Tibial artery (tissue), 4 donors: ENCODE measurements at regions not wholly inside any gene's neighbourhood (a gene's known extent, or its start where the extent isn't known, plus 50 kb on each side); places are given as distances from the start of the nearest gene placed in this dataset.
A peak's percentile ranks its signal among the peaks of the same experiment; 100 is the strongest.

Source experiments
- DNase-seq, 2 donors: peaks; one replicate each; pipeline ENCODE4 v3.0.0-alpha.2; 2019
- H3K27ac ChIP-seq, 2 donors: fragments of 200-600 bp; sonication (generic) in 1 of 2; 1 replicate in 1 of 2; 2 replicates in 1 of 2; pipeline ENCODE4 v1.5.1; 2018 to 2019; ENCODE audit warnings: mild to moderate bottlenecking in 1 of 2
- H3K27me3 ChIP-seq, 2 donors: fragments of 200-600 bp; sonication (generic) in 1 of 2; one replicate each; pipeline versions ENCODE4 v1.5.1 to v1.6.0; 2016 to 2019
- H3K36me3 ChIP-seq, 3 donors: fragments of 200-600 bp; sonication (generic) in 2 of 3; one replicate each; pipeline ENCODE4 v1.5.1; 2016 to 2019; ENCODE audit warnings: mild to moderate bottlenecking in 2 of 3
- H3K4me1 ChIP-seq, 4 donors: fragments of 200-600 bp; sonication (generic) in 2 of 4; 1 replicate in 3 of 4; 2 replicates in 1 of 4; pipeline ENCODE4 v1.5.1; 2016 to 2019
- H3K4me3 ChIP-seq, 2 donors: fragments of 200-600 bp; sonication (generic) in 1 of 2; 1 replicate in 1 of 2; 2 replicates in 1 of 2; pipeline ENCODE4 v1.5.1; 2018 to 2019; ENCODE audit warnings: mild to moderate bottlenecking in 2 of 2
- H3K9me3 ChIP-seq, 3 donors: fragments of 200-600 bp; sonication (generic) in 1 of 3; one replicate each; pipeline ENCODE4 v1.5.1; 2016 to 2019
- intact Hi-C: fragments of 100-400 bp; cut with DNase I; formaldehyde crosslinking; loops from one replicate; pipeline ENCODE4 v1.15.0; 2023; ENCODE audit warnings: low total_unique reads
- TF ChIP-seq, protein P1 (sequence below), 2 experiments: fragments of 200-600 bp in 1 of 2; fragments of 450-650 bp in 1 of 2; IDR thresholded peaks; one replicate each; pipeline ENCODE4 v1.5.1; 2017 to 2019; ENCODE audit warnings: antibody characterized with exemption in 2 of 2, mild to moderate bottlenecking in 1 of 2, moderate library complexity in 1 of 2

DNA sequence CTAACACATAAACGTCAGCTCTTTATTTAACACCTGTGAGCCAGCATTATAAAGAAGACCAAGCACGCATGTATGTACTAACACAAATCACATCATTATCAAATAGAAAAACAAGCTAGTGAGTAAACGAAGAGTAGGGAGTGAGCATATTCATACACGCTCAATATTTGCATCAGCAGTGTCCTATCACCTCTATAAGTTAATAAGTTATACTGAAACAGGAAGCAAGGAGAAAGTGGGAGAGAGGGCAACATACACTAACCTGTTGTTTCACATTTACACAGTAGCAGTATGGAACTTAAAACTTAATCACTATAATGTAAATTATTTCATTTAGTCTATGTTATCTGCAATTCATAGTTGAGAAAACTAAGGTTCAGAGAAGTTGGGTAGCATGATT, 321.5 kb upstream of the TANK start:
- Histone ChIP-seq H3K27me3 (no peaks in the 10 kb centered on the region), H3K9me3 (peaks cover 0 to 7% (median 0%) of the 10 kb centered on the region in 3 donors), H3K36me3 (no peaks in the 10 kb centered on the region), H3K4me1 (peaks cover 0 to 7% (median 3%) of the 10 kb centered on the region in 4 donors), H3K4me3 (no peak overlapping the region), H3K27ac (no peak overlapping the region)
- DNase-seq = no peak
- intact Hi-C loops = no loop called here
- TF ChIP-seq, protein P1, sequence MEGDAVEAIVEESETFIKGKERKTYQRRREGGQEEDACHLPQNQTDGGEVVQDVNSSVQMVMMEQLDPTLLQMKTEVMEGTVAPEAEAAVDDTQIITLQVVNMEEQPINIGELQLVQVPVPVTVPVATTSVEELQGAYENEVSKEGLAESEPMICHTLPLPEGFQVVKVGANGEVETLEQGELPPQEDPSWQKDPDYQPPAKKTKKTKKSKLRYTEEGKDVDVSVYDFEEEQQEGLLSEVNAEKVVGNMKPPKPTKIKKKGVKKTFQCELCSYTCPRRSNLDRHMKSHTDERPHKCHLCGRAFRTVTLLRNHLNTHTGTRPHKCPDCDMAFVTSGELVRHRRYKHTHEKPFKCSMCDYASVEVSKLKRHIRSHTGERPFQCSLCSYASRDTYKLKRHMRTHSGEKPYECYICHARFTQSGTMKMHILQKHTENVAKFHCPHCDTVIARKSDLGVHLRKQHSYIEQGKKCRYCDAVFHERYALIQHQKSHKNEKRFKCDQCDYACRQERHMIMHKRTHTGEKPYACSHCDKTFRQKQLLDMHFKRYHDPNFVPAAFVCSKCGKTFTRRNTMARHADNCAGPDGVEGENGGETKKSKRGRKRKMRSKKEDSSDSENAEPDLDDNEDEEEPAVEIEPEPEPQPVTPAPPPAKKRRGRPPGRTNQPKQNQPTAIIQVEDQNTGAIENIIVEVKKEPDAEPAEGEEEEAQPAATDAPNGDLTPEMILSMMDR (IDR thresholded peaks at IDR 0.05) = no peak

DNA sequence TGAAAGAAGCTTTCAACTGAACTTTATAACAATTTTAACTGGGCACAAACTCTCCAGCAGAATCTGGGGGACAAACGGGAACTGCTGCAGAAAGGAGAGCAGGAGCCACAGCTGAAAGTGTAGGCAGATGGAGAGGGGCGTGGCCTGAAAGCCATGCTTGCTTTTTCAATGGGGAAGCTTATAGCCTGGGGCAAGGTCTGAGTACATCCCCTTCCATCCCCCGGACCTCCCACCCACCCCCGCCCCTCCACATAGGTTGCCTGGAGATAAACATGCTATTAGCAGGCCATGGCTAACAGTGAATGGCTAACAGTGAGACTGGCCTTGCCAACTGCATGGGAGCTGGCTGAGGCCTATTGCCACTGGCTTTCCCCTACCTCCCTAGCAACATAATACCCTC, 317.9 kb upstream of the TANK start:
- intact Hi-C loops = no loop called here
- DNase-seq = no peak

DNA sequence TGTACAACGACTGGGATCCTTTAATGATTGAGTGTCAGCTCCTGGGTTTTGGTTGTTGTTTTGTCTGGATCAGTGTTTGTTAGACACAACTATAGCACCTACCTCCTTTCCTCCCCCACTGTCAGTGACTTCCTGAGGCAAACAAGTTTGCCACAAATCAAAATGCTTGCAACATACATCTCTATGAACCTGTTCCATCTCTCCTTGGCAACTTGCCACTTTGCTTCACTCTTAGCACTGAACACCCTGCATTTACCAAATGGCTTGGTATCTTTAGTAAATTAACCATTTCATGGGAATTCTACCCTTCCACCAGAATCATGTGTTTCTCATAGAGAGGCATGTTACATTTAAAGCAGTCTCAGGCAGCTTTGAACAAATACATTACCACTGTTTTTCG, 301.1 kb upstream of the TANK start:
- TF ChIP-seq, protein P1 (IDR thresholded peaks at IDR 0.05) = no peak
- Histone ChIP-seq H3K36me3 (no peaks in the 10 kb centered on the region), H3K4me3 (no peak overlapping the region), H3K9me3 (no peaks in the 10 kb centered on the region), H3K27me3 (no peaks in the 10 kb centered on the region), H3K4me1 (no peaks in the 10 kb centered on the region), H3K27ac (no peak overlapping the region)
- no peak for DNase-seq
- intact Hi-C loops = no loop called here

More for the DNA sequence above, 317.9 kb upstream of the TANK start:
- TF ChIP-seq, protein P1 (IDR thresholded peaks at IDR 0.05) = no peak
- Histone ChIP-seq H3K9me3 (peaks cover 4 to 22% (median 9%) of the 10 kb centered on the region in 3 donors), H3K36me3 (no peaks in the 10 kb centered on the region), H3K27me3 (no peaks in the 10 kb centered on the region), H3K4me3 (no peak overlapping the region), H3K27ac (no peak overlapping the region), H3K4me1 (no peaks in the 10 kb centered on the region)

DNA sequence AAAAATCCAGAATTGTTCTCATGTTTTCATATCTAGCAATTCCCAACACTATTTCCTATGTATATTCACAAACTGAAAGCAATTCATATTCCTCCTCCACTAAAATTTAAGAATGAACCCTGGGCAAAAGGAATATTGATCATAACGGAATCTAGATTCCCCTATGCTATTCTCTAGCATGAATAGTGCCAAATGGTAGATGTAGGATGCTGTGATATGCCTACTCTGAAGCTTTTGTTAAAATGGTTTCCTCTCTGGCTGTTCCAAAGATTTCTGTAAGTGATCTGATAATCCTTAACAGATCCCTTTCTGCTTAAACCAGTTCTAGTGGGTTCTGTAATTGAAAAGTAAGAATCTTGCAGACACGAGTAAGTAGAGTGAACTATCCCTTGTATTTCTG, 298.0 kb upstream of the TANK start:
- no peak for DNase-seq
- H3K36me3 ChIP-seq = no peaks in the 10 kb centered on the region
- H3K9me3 ChIP-seq = no peaks in the 10 kb centered on the region
- TF ChIP-seq, protein P1 (IDR thresholded peaks at IDR 0.05) = no peak
- H3K4me1 ChIP-seq = no peaks in the 10 kb centered on the region
- no peak overlapping the region for H3K4me3 ChIP-seq
- intact Hi-C loops = no loop called here
- no peak overlapping the region for H3K27ac ChIP-seq
- H3K27me3 ChIP-seq = no peaks in the 10 kb centered on the region

DNA sequence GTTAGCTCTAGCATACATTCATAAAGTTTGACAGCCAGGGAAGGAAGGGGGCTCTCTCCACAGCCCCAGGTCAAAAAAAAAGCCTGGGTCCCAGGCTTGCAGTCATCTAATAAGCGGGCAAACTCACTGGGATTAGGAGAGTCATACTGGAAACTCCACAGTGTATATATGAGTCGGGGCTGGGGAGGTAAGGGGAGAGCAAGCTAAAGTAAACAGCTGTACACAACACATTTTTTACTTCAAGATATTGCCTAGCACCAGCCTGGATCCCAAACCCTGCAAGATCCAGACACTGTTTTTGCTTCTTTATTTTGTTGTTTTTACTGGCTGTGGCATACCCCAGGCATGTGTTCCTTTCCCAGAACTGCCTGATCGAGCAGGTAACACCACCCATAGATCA, 291.3 kb upstream of the TANK start:
- no peaks in the 10 kb centered on the region for H3K27me3 ChIP-seq

More for the DNA sequence above, 291.3 kb upstream of the TANK start:
- H3K27ac ChIP-seq = peak overlapping the region in 1 of 2 donors; percentile 20
- intact Hi-C loops = no loop called here
- DNase-seq = no peak
- H3K9me3 ChIP-seq = no peaks in the 10 kb centered on the region
- H3K4me3 ChIP-seq = no peak overlapping the region
- H3K36me3 ChIP-seq = no peaks in the 10 kb centered on the region
- H3K4me1 ChIP-seq = peaks cover 0 to 15% (median 0%) of the 10 kb centered on the region in 4 donors
- TF ChIP-seq, protein P1 (IDR thresholded peaks at IDR 0.05) = no peak
